Esophagus muscularis mucosa (tissue), 4 donors: ENCODE measurements at regions not wholly inside any gene's neighbourhood (a gene's known extent, or its start where the extent isn't known, plus 50 kb on each side); places are given as distances from the start of the nearest gene placed in this dataset.

ENCODE experiments used
- DNase-seq: peaks from one replicate; pipeline ENCODE4 v3.0.0-alpha.2; 2017; ENCODE audit errors: extremely low spot score
- H3K27ac ChIP-seq, 4 donors: fragments of 200-600 bp; sonication (generic); replicated peaks in 1 of 4; 1 replicate in 3 of 4; 2 replicates in 1 of 4; pipeline ENCODE4 v1.5.1; 2016 to 2019; ENCODE audit warnings: mild to moderate bottlenecking in 1 of 4
- H3K27me3 ChIP-seq, 4 donors: fragments of 200-600 bp; sonication (generic); one replicate each; pipeline versions ENCODE4 v1.5.1 to v1.6.0; 2016 to 2019
- H3K36me3 ChIP-seq, 4 donors: fragments of 200-600 bp; sonication (generic); one replicate each; pipeline ENCODE4 v1.5.1; 2016 to 2019
- H3K4me1 ChIP-seq, 4 donors: fragments of 200-600 bp; sonication (generic); one replicate each; pipeline ENCODE4 v1.5.1; 2016 to 2019
- H3K4me3 ChIP-seq, 4 donors: fragments of 200-600 bp; sonication (generic); 1 replicate in 2 of 4; 2 replicates in 2 of 4; pipeline ENCODE4 v1.5.1; 2016 to 2019; ENCODE audit warnings: mild to moderate bottlenecking in 4 of 4, moderate library complexity in 1 of 4
- H3K9me3 ChIP-seq, 4 donors: fragments of 200-600 bp; sonication (generic); 1 replicate in 3 of 4; 2 replicates in 1 of 4; pipeline ENCODE4 v1.5.1; 2016 to 2019
- EP300 ChIP-seq: sonication (generic); formaldehyde crosslinking; IDR thresholded peaks from one replicate; pipeline ENCODE4 v1.6.1; 2017; ENCODE audit warnings: antibody characterized with exemption
- POLR2A ChIP-seq: fragments of 450-650 bp; IDR thresholded peaks from one replicate; pipeline ENCODE4 v1.6.1; 2017; ENCODE audit warnings: antibody characterized with exemption, moderate library complexity, mild to moderate bottlenecking, low read depth
- POLR2AphosphoS5 ChIP-seq, 2 donors: sonication (generic); formaldehyde crosslinking; IDR thresholded peaks; one replicate each; pipeline ENCODE4 v1.6.1; 2017; ENCODE audit warnings: antibody characterized with exemption in 2 of 2
- WGBS: methylation state at CpG from one replicate; pipeline ENCODE4 v1.1.5; 2018; 5-methylcytosine and 5-hydroxymethylcytosine counted together
- intact Hi-C: fragments of 100-400 bp; cut with DNase I; formaldehyde crosslinking; loops from one replicate; pipeline ENCODE4 v1.15.1; 2023
- TF ChIP-seq, protein P1 (sequence below), 3 experiments: fragments of 200-600 bp in 2 of 3; fragments of 450-650 bp in 1 of 3; sonication (generic) in 2 of 3; IDR thresholded peaks; one replicate each; pipeline ENCODE4 v1.5.1; 2017 to 2019; ENCODE audit warnings: antibody characterized with exemption in 3 of 3, mild to moderate bottlenecking in 2 of 3, moderate library complexity in 1 of 3

DNA sequence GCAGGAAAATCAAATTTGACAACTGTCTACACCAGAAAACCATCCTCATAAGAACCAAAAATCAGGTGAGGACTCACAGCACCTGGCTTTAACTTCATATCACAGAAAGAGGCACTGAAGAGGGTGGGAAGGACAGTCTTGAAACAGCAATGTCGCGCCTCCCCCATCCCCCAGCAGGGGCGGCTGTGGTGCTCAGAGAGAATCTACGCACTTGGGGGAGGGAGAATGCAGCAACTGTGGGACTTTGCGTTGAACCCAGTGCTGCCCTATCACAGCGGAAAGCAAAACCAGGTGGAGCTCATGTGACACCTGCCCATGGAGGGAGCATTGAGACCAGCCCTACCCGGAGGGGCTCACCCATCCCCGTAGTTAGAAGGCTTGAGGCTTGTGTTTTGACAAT, 191.8 kb downstream of the MSX2 start:
- Histone ChIP-seq H3K4me3 (no peak overlapping the region), H3K27ac (no peak overlapping the region), H3K27me3 (peaks cover 0 to 9% (median 0%) of the 10 kb centered on the region in 4 donors), H3K9me3 (no peaks in the 10 kb centered on the region), H3K36me3 (no peaks in the 10 kb centered on the region), H3K4me1 (peaks cover 0 to 2% (median 0%) of the 10 kb centered on the region in 4 donors)
- WGBS: 90% methylated on average over 8 of the region's 8 CpGs
- intact Hi-C loops: no loop called here
- TF ChIP-seq, protein P1, sequence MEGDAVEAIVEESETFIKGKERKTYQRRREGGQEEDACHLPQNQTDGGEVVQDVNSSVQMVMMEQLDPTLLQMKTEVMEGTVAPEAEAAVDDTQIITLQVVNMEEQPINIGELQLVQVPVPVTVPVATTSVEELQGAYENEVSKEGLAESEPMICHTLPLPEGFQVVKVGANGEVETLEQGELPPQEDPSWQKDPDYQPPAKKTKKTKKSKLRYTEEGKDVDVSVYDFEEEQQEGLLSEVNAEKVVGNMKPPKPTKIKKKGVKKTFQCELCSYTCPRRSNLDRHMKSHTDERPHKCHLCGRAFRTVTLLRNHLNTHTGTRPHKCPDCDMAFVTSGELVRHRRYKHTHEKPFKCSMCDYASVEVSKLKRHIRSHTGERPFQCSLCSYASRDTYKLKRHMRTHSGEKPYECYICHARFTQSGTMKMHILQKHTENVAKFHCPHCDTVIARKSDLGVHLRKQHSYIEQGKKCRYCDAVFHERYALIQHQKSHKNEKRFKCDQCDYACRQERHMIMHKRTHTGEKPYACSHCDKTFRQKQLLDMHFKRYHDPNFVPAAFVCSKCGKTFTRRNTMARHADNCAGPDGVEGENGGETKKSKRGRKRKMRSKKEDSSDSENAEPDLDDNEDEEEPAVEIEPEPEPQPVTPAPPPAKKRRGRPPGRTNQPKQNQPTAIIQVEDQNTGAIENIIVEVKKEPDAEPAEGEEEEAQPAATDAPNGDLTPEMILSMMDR (IDR thresholded peaks at IDR 0.05): no peak
- TF ChIP-seq POLR2A (no peak), POLR2AphosphoS5 (IDR thresholded peaks at IDR 0.05) (no peak), EP300 (no peak)
- no peak for DNase-seq

DNA sequence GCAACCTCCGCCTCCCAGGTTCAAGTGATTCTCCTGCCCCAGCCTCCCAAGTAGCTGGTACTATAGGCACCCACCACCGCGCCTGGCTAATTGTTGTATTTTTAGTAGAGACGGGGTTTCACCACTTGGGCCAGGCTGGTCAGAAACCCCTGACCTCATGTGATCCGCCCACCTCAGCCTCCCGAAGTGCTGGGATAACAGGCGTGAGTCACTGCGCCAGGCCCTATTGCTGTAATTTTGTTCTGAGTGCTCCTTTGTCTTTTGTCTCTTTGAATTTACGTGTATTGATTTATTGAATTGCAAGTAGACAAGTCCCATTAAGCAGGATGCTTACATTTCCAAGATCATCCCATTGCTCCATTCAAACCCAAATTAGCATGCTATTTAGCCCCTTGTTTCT, 186.7 kb downstream of the MSX2 start:
- 89% methylated on average over 9 of the region's 9 CpGs for WGBS
- Histone ChIP-seq H3K4me3 (no peak overlapping the region), H3K9me3 (peaks cover 0 to 4% (median under 1%) of the 10 kb centered on the region in 4 donors), H3K27ac (no peak overlapping the region), H3K4me1 (peaks cover 0 to 5% (median 4%) of the 10 kb centered on the region in 4 donors), H3K27me3 (no peaks in the 10 kb centered on the region), H3K36me3 (no peaks in the 10 kb centered on the region)
- DNase-seq: no peak
- TF ChIP-seq, protein P1 (IDR thresholded peaks at IDR 0.05): no peak
- no peak for TF ChIP-seq POLR2AphosphoS5 (IDR thresholded peaks at IDR 0.05)
- TF ChIP-seq EP300: no peak
- no peak for TF ChIP-seq POLR2A
- intact Hi-C loops: no loop called here

DNA sequence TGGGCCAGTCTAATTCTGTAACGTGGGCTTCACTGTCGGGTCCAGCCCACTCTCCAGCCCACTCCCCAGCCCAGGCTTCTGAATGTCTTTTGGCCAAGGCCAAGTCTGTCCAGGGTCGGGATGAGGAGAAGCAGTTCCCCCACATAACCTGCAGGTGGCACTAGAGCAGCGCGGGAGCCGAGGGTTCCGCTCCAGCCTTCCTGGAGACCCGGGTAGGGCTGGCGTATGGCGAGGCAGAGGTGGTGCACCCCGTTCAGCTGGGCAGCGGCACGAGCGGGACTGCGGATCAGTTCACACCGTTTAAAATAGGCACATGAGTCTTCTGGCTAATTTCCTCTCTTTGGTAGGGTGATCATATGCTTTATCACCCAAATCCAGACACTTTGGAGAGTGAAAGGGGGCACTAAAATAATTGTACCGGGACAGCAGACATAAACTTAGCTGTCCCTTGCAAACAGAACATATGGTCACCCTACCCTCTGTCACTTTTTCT, 185.9 kb downstream of the MSX2 start:
- TF ChIP-seq POLR2AphosphoS5 (IDR thresholded peaks at IDR 0.05): no peak
- TF ChIP-seq, protein P1 (IDR thresholded peaks at IDR 0.05): peak; percentile 68 to 96 (median 86)
- intact Hi-C loops: loop anchor here (1.0 kb wide), 1 partner anchor 27 kb away; no protein-coding TSS in a partner anchor
- no peak for DNase-seq
- Histone ChIP-seq H3K4me1 (peaks cover 0 to 5% (median 4%) of the 10 kb centered on the region in 4 donors), H3K9me3 (peaks cover 0 to 8% (median 3%) of the 10 kb centered on the region in 4 donors), H3K4me3 (peak overlapping the region in 3 of 4 donors; percentile 10 to 35 (median 23)), H3K27me3 (no peaks in the 10 kb centered on the region), H3K36me3 (no peaks in the 10 kb centered on the region), H3K27ac (no peak overlapping the region)
- 7% methylated on average over 17 of the region's 17 CpGs for WGBS

DNA sequence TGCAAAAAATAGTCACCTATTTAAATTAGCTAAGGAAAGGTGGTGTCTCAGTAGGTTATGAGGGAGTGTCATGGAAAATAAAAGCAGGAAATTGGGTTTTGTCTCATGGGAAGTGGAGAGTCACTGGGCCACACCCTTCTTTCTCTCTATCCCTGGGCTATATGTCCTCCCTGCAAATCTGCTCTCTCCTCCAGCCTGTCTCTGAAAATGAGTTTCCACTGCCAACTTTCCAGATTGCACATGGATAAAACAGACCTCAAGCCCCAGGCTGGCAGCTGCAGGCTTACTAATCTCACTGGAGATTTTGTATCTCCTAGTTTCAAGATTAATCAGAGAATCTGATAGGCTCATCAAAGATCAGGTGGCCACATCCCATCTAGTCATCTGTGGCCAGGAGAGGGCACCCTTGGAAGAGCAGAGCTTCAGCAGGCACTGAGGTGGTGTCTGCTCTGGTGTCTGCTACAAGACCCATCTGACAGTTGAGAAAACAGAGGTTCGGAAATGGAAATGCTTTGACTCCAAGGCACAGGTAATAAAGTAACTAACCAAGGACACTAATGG, 178.9 kb downstream of the MSX2 start:
- no peaks in the 10 kb centered on the region for H3K4me1 ChIP-seq
- H3K27me3 ChIP-seq: no peaks in the 10 kb centered on the region
- TF ChIP-seq POLR2AphosphoS5 (IDR thresholded peaks at IDR 0.05): no peak
- no peak for TF ChIP-seq EP300
- no peak for DNase-seq
- H3K9me3 ChIP-seq: peaks cover 0 to 8% (median 3%) of the 10 kb centered on the region in 4 donors
- no peak overlapping the region for H3K4me3 ChIP-seq
- H3K36me3 ChIP-seq: no peaks in the 10 kb centered on the region
- WGBS: 79% methylated on average over 1 of the region's 1 CpG
- H3K27ac ChIP-seq: no peak overlapping the region
- intact Hi-C loops: no loop called here

DNA sequence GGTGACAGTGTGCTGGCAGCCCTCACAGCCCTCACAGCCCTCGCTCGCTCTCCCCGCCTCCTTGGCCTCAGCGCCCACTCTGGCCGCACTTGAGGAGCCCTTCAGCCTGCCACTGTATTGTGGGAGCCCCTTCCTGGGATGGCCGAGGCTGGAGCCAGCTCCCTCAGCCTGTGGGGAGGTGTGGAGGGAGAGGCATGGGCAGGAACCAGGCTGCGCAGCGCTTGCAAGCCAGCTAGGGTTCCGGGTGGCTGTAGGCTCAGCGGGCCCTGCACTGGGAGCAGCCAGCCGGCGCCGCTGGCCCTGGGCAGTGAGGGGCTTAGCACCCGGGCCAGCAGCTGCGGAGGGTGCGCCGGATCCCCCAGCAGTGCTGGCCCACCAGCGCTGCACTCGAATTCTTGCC, 177.0 kb downstream of the MSX2 start:
- DNase-seq: no peak
- no peaks in the 10 kb centered on the region for H3K36me3 ChIP-seq
- H3K9me3 ChIP-seq: peaks cover 0 to 8% (median 2%) of the 10 kb centered on the region in 4 donors
- H3K27me3 ChIP-seq: no peaks in the 10 kb centered on the region
- TF ChIP-seq, protein P1 (IDR thresholded peaks at IDR 0.05): no peak
- TF ChIP-seq POLR2AphosphoS5 (IDR thresholded peaks at IDR 0.05) (no peak), POLR2A (no peak), EP300 (no peak)
- H3K4me1 ChIP-seq: no peaks in the 10 kb centered on the region
- WGBS: 97% methylated on average over 5 of the region's 19 CpGs
- no peak overlapping the region for H3K4me3 ChIP-seq
- intact Hi-C loops: no loop called here
- no peak overlapping the region for H3K27ac ChIP-seq
